ENCODE measurements at regions not wholly inside any gene's neighbourhood (a gene's known extent, or its start where the extent isn't known, plus 50 kb on each side); places are given as distances from the start of the nearest gene placed in this dataset.
A peak's percentile ranks its signal among the peaks of the same experiment; 100 is the strongest.

GRCh38 chr5:130386155-130386554 lies 481.9 kb downstream of the CHSY3 start:
- H3K4me1 ChIP-seq (ENCODE audit: control insufficient read depth, insufficient read depth, low read length) = no peaks in the 10 kb centered on the region
- no peaks in the 10 kb centered on the region for H3K79me2 ChIP-seq (ENCODE audit: control insufficient read depth, insufficient read depth, low read length)
- 0% methylated on average over 1 of the region's 1 CpG for WGBS (ENCODE audit: insufficient coverage, insufficient replicate concordance, low lambda C conversion rate, missing lambda C conversion rate)
- TF ChIP-seq RBBP5 (conservative IDR thresholded peaks at IDR 0.05) = no peak
- TF ChIP-seq FOXM1 (IDR thresholded peaks at IDR 0.05; ENCODE audit: low read depth, low read length) = no peak
- no peak for TF ChIP-seq ZBED1 (IDR thresholded peaks at IDR 0.05; ENCODE audit: borderline replicate concordance)
- TF ChIP-seq, protein P1, sequence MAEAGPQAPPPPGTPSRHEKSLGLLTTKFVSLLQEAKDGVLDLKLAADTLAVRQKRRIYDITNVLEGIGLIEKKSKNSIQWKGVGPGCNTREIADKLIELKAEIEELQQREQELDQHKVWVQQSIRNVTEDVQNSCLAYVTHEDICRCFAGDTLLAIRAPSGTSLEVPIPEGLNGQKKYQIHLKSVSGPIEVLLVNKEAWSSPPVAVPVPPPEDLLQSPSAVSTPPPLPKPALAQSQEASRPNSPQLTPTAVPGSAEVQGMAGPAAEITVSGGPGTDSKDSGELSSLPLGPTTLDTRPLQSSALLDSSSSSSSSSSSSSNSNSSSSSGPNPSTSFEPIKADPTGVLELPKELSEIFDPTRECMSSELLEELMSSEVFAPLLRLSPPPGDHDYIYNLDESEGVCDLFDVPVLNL (IDR thresholded peaks at IDR 0.05; ENCODE audit: low read depth, low read length) = no peak
- no peak for TF ChIP-seq YY1 (IDR thresholded peaks at IDR 0.05; ENCODE audit: low read depth, low read length)
- TF ChIP-seq, protein P2, sequence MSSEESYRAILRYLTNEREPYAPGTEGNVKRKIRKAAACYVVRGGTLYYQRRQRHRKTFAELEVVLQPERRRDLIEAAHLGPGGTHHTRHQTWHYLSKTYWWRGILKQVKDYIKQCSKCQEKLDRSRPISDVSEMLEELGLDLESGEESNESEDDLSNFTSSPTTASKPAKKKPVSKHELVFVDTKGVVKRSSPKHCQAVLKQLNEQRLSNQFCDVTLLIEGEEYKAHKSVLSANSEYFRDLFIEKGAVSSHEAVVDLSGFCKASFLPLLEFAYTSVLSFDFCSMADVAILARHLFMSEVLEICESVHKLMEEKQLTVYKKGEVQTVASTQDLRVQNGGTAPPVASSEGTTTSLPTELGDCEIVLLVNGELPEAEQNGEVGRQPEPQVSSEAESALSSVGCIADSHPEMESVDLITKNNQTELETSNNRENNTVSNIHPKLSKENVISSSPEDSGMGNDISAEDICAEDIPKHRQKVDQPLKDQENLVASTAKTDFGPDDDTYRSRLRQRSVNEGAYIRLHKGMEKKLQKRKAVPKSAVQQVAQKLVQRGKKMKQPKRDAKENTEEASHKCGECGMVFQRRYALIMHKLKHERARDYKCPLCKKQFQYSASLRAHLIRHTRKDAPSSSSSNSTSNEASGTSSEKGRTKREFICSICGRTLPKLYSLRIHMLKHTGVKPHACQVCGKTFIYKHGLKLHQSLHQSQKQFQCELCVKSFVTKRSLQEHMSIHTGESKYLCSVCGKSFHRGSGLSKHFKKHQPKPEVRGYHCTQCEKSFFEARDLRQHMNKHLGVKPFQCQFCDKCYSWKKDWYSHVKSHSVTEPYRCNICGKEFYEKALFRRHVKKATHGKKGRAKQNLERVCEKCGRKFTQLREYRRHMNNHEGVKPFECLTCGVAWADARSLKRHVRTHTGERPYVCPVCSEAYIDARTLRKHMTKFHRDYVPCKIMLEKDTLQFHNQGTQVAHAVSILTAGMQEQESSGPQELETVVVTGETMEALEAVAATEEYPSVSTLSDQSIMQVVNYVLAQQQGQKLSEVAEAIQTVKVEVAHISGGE (CRISPR knock-in tag; IDR thresholded peaks at IDR 0.05) = no peak
- TF ChIP-seq SMAD5 (IDR thresholded peaks at IDR 0.05; ENCODE audit: low read depth) = no peak
- TF ChIP-seq TCF7 (IDR thresholded peaks at IDR 0.05; ENCODE audit: borderline replicate concordance) = no peak
- TF ChIP-seq CBX3 (IDR thresholded peaks at IDR 0.05; ENCODE audit: borderline replicate concordance, low read depth) = no peak
- H3K9ac ChIP-seq (ENCODE audit: control insufficient read depth, insufficient read depth, low read length) = no peak overlapping the region
- H3K27me3 ChIP-seq (replicated peaks in 1 of 2; ENCODE audit: control insufficient read depth in 2 of 2, insufficient read depth in 2 of 2, low read length in 1 of 2) = no peaks in the 10 kb centered on the region
- no peak overlapping the region for H3K4me3 ChIP-seq
- H3K4me2 ChIP-seq (ENCODE audit: control insufficient read depth, insufficient read depth) = no peak overlapping the region
- no peaks in the 10 kb centered on the region for H3K36me3 ChIP-seq (ENCODE audit: control insufficient read depth in 2 of 2, insufficient read depth in 2 of 2, low read length in 1 of 2)
- no peak overlapping the region for H2AFZ ChIP-seq (ENCODE audit: control insufficient read depth, low read depth, low read length)
- POLR2A ChIA-PET = no interaction called here
- no peaks in the 10 kb centered on the region for H3K9me3 ChIP-seq (replicated peaks; ENCODE audit: control insufficient read depth, insufficient read depth, low read length)
- DNase-seq (ENCODE audit: low read depth, low spot score) (no peak), FAIRE-seq (no peak), ATAC-seq (peak; percentile 47; the same call in 2 of the 3 replicates)
- CTCF ChIA-PET = interaction anchor here (0.5 to 3.6 kb wide), 7 partner anchors 10 to 244 kb away, joined by 3 to 11 read pairs (median 4); no protein-coding TSS in a partner anchor
- RAD21 ChIA-PET (ENCODE audit: unreplicated experiment) = interaction anchor here (0.6 kb wide), 1 partner anchor 187 kb away, joined by 4 read pairs; no protein-coding TSS in a partner anchor
- no TSS peak for BruUV-seq (replicated peaks)
- intact Hi-C loops (cut with micrococcal nuclease; ENCODE audit: unreplicated experiment) (no loop called here), in situ Hi-C loops (cut with MboI) (no loop called here)
- no peaks in the 10 kb centered on the region for H4K20me1 ChIP-seq (ENCODE audit: control insufficient read depth, insufficient read depth)
- no peak overlapping the region for H3K27ac ChIP-seq (ENCODE audit: control insufficient read depth, insufficient read depth)
- SMC1A ChIA-PET (ENCODE audit: uncharacterized antibody, unreplicated experiment) = interaction anchor here (0.6 kb wide), 1 partner anchor 534 kb away, joined by 3 read pairs; no protein-coding TSS in a partner anchor
